ENCODE measurements at regions not wholly inside any gene's neighbourhood (a gene's known extent, or its start where the extent isn't known, plus 50 kb on each side); places are given as distances from the start of the nearest gene placed in this dataset.

DNA sequence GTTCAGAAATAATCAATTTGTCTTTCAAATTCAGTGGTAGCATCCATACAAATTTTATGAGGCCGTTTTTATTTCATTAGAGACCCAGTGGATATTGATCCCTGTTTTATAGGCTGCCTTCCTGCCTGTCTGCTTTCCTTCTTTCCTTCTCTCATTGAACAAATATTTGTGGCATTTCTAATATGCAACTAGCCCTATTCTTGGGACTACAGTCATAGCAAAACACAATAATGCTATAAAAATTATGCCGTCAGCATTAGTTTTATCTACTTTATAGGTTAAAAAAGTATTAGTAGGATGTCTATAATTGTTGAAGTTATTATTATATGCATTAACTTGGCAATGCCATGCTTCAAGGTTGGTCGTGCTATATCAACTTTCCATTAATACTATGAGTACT is 2037.8 kb upstream of the LRRTM1 start:
- Histone ChIP-seq H3K9ac (ENCODE audit: insufficient read depth in 1 of 2, low read length in 2 of 2) (no peak overlapping the region), H3K9me3 (ENCODE audit: control insufficient read depth in 4 of 4, insufficient read depth in 3 of 4, low read length in 3 of 4) (peaks cover 0 to 3% (median 0%) of the 10 kb centered on the region in 4 donors), H3K36me3 (ENCODE audit: control insufficient read depth in 4 of 4, insufficient read depth in 4 of 4, low read length in 4 of 4) (no peaks in the 10 kb centered on the region), H3K27ac (ENCODE audit: low read depth in 1 of 2, low read length in 1 of 2) (no peak overlapping the region), H3K27me3 (ENCODE audit: control insufficient read depth in 3 of 3, insufficient read depth in 3 of 3, low read length in 2 of 3) (no peaks in the 10 kb centered on the region), H3K4me3 (no peak overlapping the region), H3K4me1 (ENCODE audit: control insufficient read depth in 5 of 5, insufficient read depth in 5 of 5, low read length in 5 of 5) (no peaks in the 10 kb centered on the region)
- 88 to 91% methylated on average over 3 of the region's 3 CpGs for WGBS, 2 donors
- no peak for DNase-seq
- ATAC-seq (ENCODE audit: insufficient read depth, low FRiP score), result no peak
- TF ChIP-seq, protein P1, sequence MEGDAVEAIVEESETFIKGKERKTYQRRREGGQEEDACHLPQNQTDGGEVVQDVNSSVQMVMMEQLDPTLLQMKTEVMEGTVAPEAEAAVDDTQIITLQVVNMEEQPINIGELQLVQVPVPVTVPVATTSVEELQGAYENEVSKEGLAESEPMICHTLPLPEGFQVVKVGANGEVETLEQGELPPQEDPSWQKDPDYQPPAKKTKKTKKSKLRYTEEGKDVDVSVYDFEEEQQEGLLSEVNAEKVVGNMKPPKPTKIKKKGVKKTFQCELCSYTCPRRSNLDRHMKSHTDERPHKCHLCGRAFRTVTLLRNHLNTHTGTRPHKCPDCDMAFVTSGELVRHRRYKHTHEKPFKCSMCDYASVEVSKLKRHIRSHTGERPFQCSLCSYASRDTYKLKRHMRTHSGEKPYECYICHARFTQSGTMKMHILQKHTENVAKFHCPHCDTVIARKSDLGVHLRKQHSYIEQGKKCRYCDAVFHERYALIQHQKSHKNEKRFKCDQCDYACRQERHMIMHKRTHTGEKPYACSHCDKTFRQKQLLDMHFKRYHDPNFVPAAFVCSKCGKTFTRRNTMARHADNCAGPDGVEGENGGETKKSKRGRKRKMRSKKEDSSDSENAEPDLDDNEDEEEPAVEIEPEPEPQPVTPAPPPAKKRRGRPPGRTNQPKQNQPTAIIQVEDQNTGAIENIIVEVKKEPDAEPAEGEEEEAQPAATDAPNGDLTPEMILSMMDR (IDR thresholded peaks at IDR 0.05; ENCODE audit: control extremely low read depth, extremely low read depth), result no peak

DNA sequence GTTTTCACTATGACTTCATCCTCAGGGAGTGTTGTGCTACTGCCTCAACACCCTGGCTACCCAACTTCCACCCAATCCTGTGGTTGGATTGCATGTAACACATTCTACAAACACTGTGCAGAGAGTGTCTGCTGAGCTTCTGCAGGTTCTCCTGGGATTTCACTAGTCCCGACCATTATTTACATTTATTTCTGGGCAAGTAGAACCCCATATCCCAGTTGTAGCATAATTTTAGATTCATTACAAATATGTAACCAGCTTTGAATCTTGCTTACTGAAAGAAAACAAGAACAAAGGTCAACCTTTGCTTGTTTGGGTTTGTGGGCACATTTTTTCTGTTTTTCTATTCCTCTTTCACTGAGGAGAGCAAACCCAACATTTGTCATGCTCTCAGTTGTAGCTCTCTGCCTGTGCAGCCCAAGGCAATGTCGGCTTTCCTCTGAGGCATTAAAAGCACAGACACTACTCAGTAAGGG is 2036.1 kb upstream of the LRRTM1 start:
- no peaks in the 10 kb centered on the region for H3K36me3 ChIP-seq (ENCODE audit: control insufficient read depth in 4 of 4, insufficient read depth in 4 of 4, low read length in 4 of 4)
- H3K27me3 ChIP-seq (ENCODE audit: control insufficient read depth in 3 of 3, insufficient read depth in 3 of 3, low read length in 2 of 3), result no peaks in the 10 kb centered on the region
- H3K4me3 ChIP-seq, result no peak overlapping the region
- TF ChIP-seq, protein P1 (IDR thresholded peaks at IDR 0.05; ENCODE audit: control extremely low read depth, extremely low read depth), result no peak
- DNase-seq (peak in 1 of 3 donors; percentile 5), ATAC-seq (ENCODE audit: insufficient read depth, low FRiP score) (no peak)
- H3K9ac ChIP-seq (ENCODE audit: insufficient read depth in 1 of 2, low read length in 2 of 2), result no peak overlapping the region
- H3K9me3 ChIP-seq (ENCODE audit: control insufficient read depth in 4 of 4, insufficient read depth in 3 of 4, low read length in 3 of 4), result peaks cover 0 to 3% (median 0%) of the 10 kb centered on the region in 4 donors
- no peaks in the 10 kb centered on the region for H3K4me1 ChIP-seq (ENCODE audit: control insufficient read depth in 5 of 5, insufficient read depth in 5 of 5, low read length in 5 of 5)
- 60 to 79% methylated on average over 2 of the region's 2 CpGs for WGBS, 2 donors
- no peak overlapping the region for H3K27ac ChIP-seq (ENCODE audit: low read depth in 1 of 2, low read length in 1 of 2)

DNA sequence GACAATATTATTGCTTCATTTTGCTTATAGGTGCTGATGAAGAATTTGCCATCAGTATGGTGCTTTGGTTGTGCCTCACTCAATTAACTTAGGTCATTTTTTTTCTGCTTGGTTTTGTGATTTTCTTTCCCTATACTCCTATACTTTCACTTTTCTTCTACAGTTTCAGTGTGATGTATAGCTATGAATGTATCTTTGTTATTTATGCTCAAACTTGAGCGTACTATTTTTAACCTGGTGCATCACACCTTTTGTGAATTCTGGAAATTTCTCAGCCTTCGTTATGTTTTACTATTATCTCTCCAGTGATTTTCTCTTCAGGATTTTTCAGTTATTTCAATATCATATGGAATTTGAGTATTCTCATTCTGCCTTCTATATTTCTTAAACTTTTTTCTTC is 2035.3 kb upstream of the LRRTM1 start:
- WGBS, 2 donors, result 69 to 90% methylated on average over 2 of the region's 2 CpGs
- TF ChIP-seq, protein P1 (IDR thresholded peaks at IDR 0.05; ENCODE audit: control extremely low read depth, extremely low read depth), result no peak
- no peak overlapping the region for H3K4me3 ChIP-seq
- DNase-seq (no peak), ATAC-seq (ENCODE audit: insufficient read depth, low FRiP score) (no peak)
- H3K36me3 ChIP-seq (ENCODE audit: control insufficient read depth in 4 of 4, insufficient read depth in 4 of 4, low read length in 4 of 4), result no peaks in the 10 kb centered on the region
- peaks cover 0 to 3% (median 0%) of the 10 kb centered on the region in 4 donors for H3K9me3 ChIP-seq (ENCODE audit: control insufficient read depth in 4 of 4, insufficient read depth in 3 of 4, low read length in 3 of 4)
- H3K27ac ChIP-seq (ENCODE audit: low read depth in 1 of 2, low read length in 1 of 2), result no peak overlapping the region
- H3K27me3 ChIP-seq (ENCODE audit: control insufficient read depth in 3 of 3, insufficient read depth in 3 of 3, low read length in 2 of 3), result no peaks in the 10 kb centered on the region
- no peaks in the 10 kb centered on the region for H3K4me1 ChIP-seq (ENCODE audit: control insufficient read depth in 5 of 5, insufficient read depth in 5 of 5, low read length in 5 of 5)
- H3K9ac ChIP-seq (ENCODE audit: insufficient read depth in 1 of 2, low read length in 2 of 2), result no peak overlapping the region

DNA sequence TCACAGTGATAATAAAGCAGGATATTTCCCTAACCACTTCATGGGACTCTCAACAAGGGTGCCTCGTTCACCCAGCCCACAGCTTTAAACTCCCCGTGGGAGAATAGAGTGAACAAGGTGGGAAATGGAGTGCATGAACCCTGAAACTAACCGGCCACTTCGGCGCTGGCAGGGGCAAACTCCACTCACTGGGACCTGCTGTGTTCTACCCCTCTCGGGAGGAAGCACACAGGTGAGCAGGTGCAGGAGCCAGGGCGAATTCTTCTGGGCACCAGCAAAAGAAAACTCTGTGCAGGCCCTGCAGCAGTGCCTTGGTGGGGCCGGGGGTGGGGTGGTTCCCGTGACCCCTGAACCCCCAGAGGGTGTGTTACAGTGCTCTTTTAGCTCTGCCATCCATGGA is 2029.1 kb upstream of the LRRTM1 start:
- Histone ChIP-seq H3K4me3 (no peak overlapping the region), H3K9ac (ENCODE audit: insufficient read depth in 1 of 2, low read length in 2 of 2) (no peak overlapping the region), H3K9me3 (ENCODE audit: control insufficient read depth in 4 of 4, insufficient read depth in 3 of 4, low read length in 3 of 4) (peaks cover 0 to 3% (median 0%) of the 10 kb centered on the region in 4 donors), H3K4me1 (ENCODE audit: control insufficient read depth in 5 of 5, insufficient read depth in 5 of 5, low read length in 5 of 5) (no peaks in the 10 kb centered on the region), H3K27ac (ENCODE audit: low read depth in 1 of 2, low read length in 1 of 2) (no peak overlapping the region), H3K36me3 (ENCODE audit: control insufficient read depth in 4 of 4, insufficient read depth in 4 of 4, low read length in 4 of 4) (no peaks in the 10 kb centered on the region), H3K27me3 (ENCODE audit: control insufficient read depth in 3 of 3, insufficient read depth in 3 of 3, low read length in 2 of 3) (no peaks in the 10 kb centered on the region)
- 87 to 95% methylated on average over 9 of the region's 9 CpGs for WGBS, 2 donors
- ATAC-seq (ENCODE audit: insufficient read depth, low FRiP score), result no peak
- DNase-seq, result no peak
- TF ChIP-seq, protein P1 (IDR thresholded peaks at IDR 0.05; ENCODE audit: control extremely low read depth, extremely low read depth), result no peak
